HEK293 (cell line): ENCODE measurements at regions not wholly inside any gene's neighbourhood (a gene's known extent, or its start where the extent isn't known, plus 50 kb on each side); places are given as distances from the start of the nearest gene placed in this dataset.

Source experiments
- CTCF ChIA-PET: fragments of 350-600 bp; formaldehyde crosslinking; extraction: SDS; loops from one replicate; lab custom pipeline; 2021; ENCODE audit warnings: antibody characterized with exemption; lab: Yijun Ruan, JAX
- POLR2A ChIA-PET: fragments of 300-600 bp; formaldehyde crosslinking; extraction: SDS; loops from one replicate; lab custom pipeline; 2020; ENCODE audit warnings: antibody characterized with exemption, inconsistent platforms; lab: Yijun Ruan, JAX
- H3K27ac ChIP-seq: fragments of 200-500 bp; sonication (Bioruptor generic); 2 replicates; pipeline ENCODE4 v1.5.1; 2014; ENCODE audit warnings: low read depth, low read length, control low read depth, inconsistent platforms; ENCODE audit errors: extremely low read depth
- H3K36me3 ChIP-seq, 2 experiments: fragments of 200-500 bp in 1 of 2; sonication (Bioruptor generic) in 1 of 2; 1 replicate in 1 of 2; 2 replicates in 1 of 2; pipeline ENCODE4 v1.5.1; 2014 to 2017; ENCODE audit warnings: inconsistent platforms in 2 of 2, low read length in 2 of 2; ENCODE audit not compliant: control insufficient read depth in 2 of 2, insufficient read depth in 1 of 2
- H3K4me1 ChIP-seq: fragments of 200-500 bp; sonication (Bioruptor generic); 2 replicates; pipeline ENCODE4 v1.5.1; 2014; ENCODE audit warnings: mild to moderate bottlenecking, low read length, inconsistent platforms; ENCODE audit not compliant: control insufficient read depth, insufficient read depth
- H3K4me3 ChIP-seq: 2 replicates; pipeline ENCODE4 v1.5.1; 2011; ENCODE audit warnings: low read depth, mild to moderate bottlenecking, control low read depth, low read length, moderate library complexity
- H3K9me3 ChIP-seq: fragments of 200-500 bp; sonication (Bioruptor generic); 2 replicates; pipeline ENCODE4 v1.5.1; 2014; ENCODE audit warnings: low read depth, low read length, inconsistent platforms; ENCODE audit not compliant: control insufficient read depth, insufficient read depth
- BCL11A ChIP-seq: fragments of 450-650 bp; formaldehyde crosslinking; IDR thresholded peaks from 2 replicates; pipeline ENCODE4 v1.5.1; 2016; ENCODE audit warnings: low read depth, missing biosample characterization, missing genetic modification characterization
- BCL11B ChIP-seq: fragments of 450-650 bp; formaldehyde crosslinking; IDR thresholded peaks from 2 replicates; pipeline ENCODE4 v1.5.1; 2016; ENCODE audit warnings: low read depth, missing biosample characterization, missing genetic modification characterization
- GLI2 ChIP-seq: fragments of 450-650 bp; formaldehyde crosslinking; IDR thresholded peaks from 2 replicates; pipeline ENCODE4; 2017; ENCODE audit warnings: missing biosample characterization, missing genetic modification characterization, low read depth, borderline replicate concordance
- GLIS1 ChIP-seq: fragments of 450-650 bp; formaldehyde crosslinking; IDR thresholded peaks from 2 replicates; pipeline ENCODE4 v1.5.1; 2016; ENCODE audit warnings: missing biosample characterization, missing genetic modification characterization
- HOXC10 ChIP-seq: sonication (generic); formaldehyde crosslinking; IDR thresholded peaks from 2 replicates; pipeline ENCODE4 v1.8.1; 2023; ENCODE audit warnings: mild to moderate bottlenecking, missing genetic modification reagents
- KLF8 ChIP-seq: fragments of 450-650 bp; formaldehyde crosslinking; IDR thresholded peaks from 2 replicates; pipeline ENCODE4 v1.5.1; 2016; ENCODE audit warnings: missing biosample characterization, missing genetic modification characterization
- RBAK ChIP-seq: fragments of 450-650 bp; formaldehyde crosslinking; IDR thresholded peaks from 2 replicates; pipeline ENCODE4 v1.5.1; 2016; ENCODE audit warnings: missing biosample characterization, missing genetic modification characterization
- SCRT1 ChIP-seq: fragments of 450-650 bp; formaldehyde crosslinking; IDR thresholded peaks from 2 replicates; pipeline ENCODE4 v1.5.1; 2016; ENCODE audit warnings: missing biosample characterization, missing genetic modification characterization, borderline replicate concordance
- SETDB1 ChIP-seq: IDR thresholded peaks from one replicate; pipeline ENCODE4 v1.6.1; 2017; ENCODE audit warnings: mild to moderate bottlenecking, low read length, moderate library complexity, mixed read lengths; ENCODE audit not compliant: insufficient read length
- SP7 ChIP-seq: fragments of 450-650 bp; formaldehyde crosslinking; IDR thresholded peaks from 2 replicates; pipeline ENCODE4 v1.5.1; 2016; ENCODE audit warnings: missing biosample characterization, missing genetic modification characterization
- TRIM28 ChIP-seq: IDR thresholded peaks from 2 replicates; pipeline ENCODE4 v1.6.1; 2011; ENCODE audit warnings: low read length, control low read depth, borderline replicate concordance
- YY2 ChIP-seq: fragments of 450-650 bp; formaldehyde crosslinking; IDR thresholded peaks from 2 replicates; pipeline ENCODE4 v1.5.1; 2016; ENCODE audit warnings: missing biosample characterization, missing genetic modification characterization
- ZBTB17 ChIP-seq: fragments of 450-650 bp; formaldehyde crosslinking; IDR thresholded peaks from 2 replicates; pipeline ENCODE4 v1.5.1; 2016; ENCODE audit warnings: missing biosample characterization, missing genetic modification characterization
- ZNF112 ChIP-seq: fragments of 450-650 bp; formaldehyde crosslinking; IDR thresholded peaks from 2 replicates; pipeline ENCODE4 v1.5.0; 2017; ENCODE audit warnings: missing biosample characterization, missing genetic modification characterization
- ZNF140 ChIP-seq: fragments of 450-650 bp; formaldehyde crosslinking; IDR thresholded peaks from 2 replicates; pipeline ENCODE4 v1.5.1; 2016; ENCODE audit warnings: missing biosample characterization, missing genetic modification characterization
- ZNF146 ChIP-seq: fragments of 450-650 bp; formaldehyde crosslinking; IDR thresholded peaks from 2 replicates; pipeline ENCODE4 v1.5.1; 2016; ENCODE audit warnings: missing biosample characterization, missing genetic modification characterization
- ZNF16 ChIP-seq: fragments of 450-650 bp; formaldehyde crosslinking; IDR thresholded peaks from 2 replicates; pipeline ENCODE4 v1.5.1; 2016; ENCODE audit warnings: low read depth, missing biosample characterization, missing genetic modification characterization
- ZNF174 ChIP-seq: fragments of 450-650 bp; formaldehyde crosslinking; IDR thresholded peaks from 2 replicates; pipeline ENCODE4 v1.5.0; 2017; ENCODE audit warnings: missing biosample characterization, mild to moderate bottlenecking, missing genetic modification characterization
- ZNF175 ChIP-seq: fragments of 450-650 bp; formaldehyde crosslinking; IDR thresholded peaks from 2 replicates; pipeline ENCODE4 v1.5.1; 2016; ENCODE audit warnings: missing biosample characterization, missing genetic modification characterization
- ZNF274 ChIP-seq, 2 experiments: fragments of 200-500 bp in 1 of 2; fragments of 450-650 bp in 1 of 2; sonication (Bioruptor generic) in 1 of 2; formaldehyde crosslinking in 1 of 2; IDR thresholded peaks; 2 replicates each; pipeline versions ENCODE4 v1.5.1 to v1.6.1; 2014 to 2016; ENCODE audit warnings: borderline replicate concordance in 1 of 2, inconsistent platforms in 1 of 2, low read length in 1 of 2, missing biosample characterization in 1 of 2, missing genetic modification characterization in 1 of 2
- ZNF311 ChIP-seq: fragments of 450-650 bp; formaldehyde crosslinking; IDR thresholded peaks from 2 replicates; pipeline ENCODE4 v1.5.1; 2017; ENCODE audit warnings: missing biosample characterization, missing genetic modification characterization, borderline replicate concordance
- ZNF350 ChIP-seq: fragments of 450-650 bp; formaldehyde crosslinking; IDR thresholded peaks from 2 replicates; pipeline ENCODE4 v1.5.0; 2017; ENCODE audit warnings: missing biosample characterization, mild to moderate bottlenecking, missing genetic modification characterization
- ZNF366 ChIP-seq: fragments of 450-650 bp; formaldehyde crosslinking; conservative IDR thresholded peaks from 2 replicates; pipeline ENCODE4 v1.5.1; 2016; ENCODE audit warnings: missing biosample characterization, missing genetic modification characterization
- ZNF510 ChIP-seq: fragments of 450-650 bp; formaldehyde crosslinking; IDR thresholded peaks from 2 replicates; pipeline ENCODE4 v1.5.1; 2018; ENCODE audit warnings: mild to moderate bottlenecking, missing genetic modification characterization, missing biosample characterization; ENCODE audit not compliant: insufficient replicate concordance
- ZNF544 ChIP-seq: fragments of 450-650 bp; formaldehyde crosslinking; IDR thresholded peaks from 2 replicates; pipeline ENCODE4 v1.5.0; 2017; ENCODE audit warnings: missing biosample characterization, missing genetic modification characterization
- ZNF548 ChIP-seq: fragments of 450-650 bp; formaldehyde crosslinking; IDR thresholded peaks from 2 replicates; pipeline ENCODE4 v1.5.1; 2016; ENCODE audit warnings: missing biosample characterization, missing genetic modification characterization
- ZNF561 ChIP-seq: fragments of 450-650 bp; IDR thresholded peaks from 2 replicates; pipeline ENCODE4 v1.5.1; 2018; ENCODE audit warnings: missing biosample characterization, missing genetic modification characterization, borderline replicate concordance
- ZNF626 ChIP-seq: fragments of 450-650 bp; sonication (Bioruptor Pico); formaldehyde crosslinking; IDR thresholded peaks from 2 replicates; pipeline ENCODE4 v1.5.1; 2018; ENCODE audit warnings: missing biosample characterization, missing genetic modification characterization, inconsistent platforms
- ZNF658 ChIP-seq: fragments of 450-650 bp; formaldehyde crosslinking; IDR thresholded peaks from 2 replicates; pipeline ENCODE4; 2016; ENCODE audit warnings: missing biosample characterization, missing genetic modification characterization
- ZNF670 ChIP-seq: fragments of 450-650 bp; formaldehyde crosslinking; IDR thresholded peaks from 2 replicates; pipeline ENCODE4 v1.5.1; 2016; ENCODE audit warnings: missing biosample characterization, missing genetic modification characterization, low read depth
- ZNF677 ChIP-seq: fragments of 450-650 bp; IDR thresholded peaks from 2 replicates; pipeline ENCODE4 v1.5.0; 2018; ENCODE audit warnings: missing biosample characterization, mild to moderate bottlenecking, missing genetic modification characterization, moderate library complexity
- ZNF704 ChIP-seq: fragments of 450-650 bp; formaldehyde crosslinking; IDR thresholded peaks from 2 replicates; pipeline ENCODE4 v1.5.1; 2016; ENCODE audit warnings: missing biosample characterization, missing genetic modification characterization
- ZNF747 ChIP-seq: fragments of 450-650 bp; formaldehyde crosslinking; IDR thresholded peaks from 2 replicates; pipeline ENCODE4 v1.5.1; 2016; ENCODE audit warnings: missing biosample characterization, missing genetic modification characterization
- ZNF768 ChIP-seq: fragments of 450-650 bp; formaldehyde crosslinking; IDR thresholded peaks from 2 replicates; pipeline ENCODE4 v1.5.1; 2018; ENCODE audit warnings: missing biosample characterization, mild to moderate bottlenecking, missing genetic modification characterization
- ZSCAN30 ChIP-seq: fragments of 450-650 bp; IDR thresholded peaks from 2 replicates; pipeline ENCODE4 v1.5.1; 2018; ENCODE audit warnings: missing biosample characterization, mild to moderate bottlenecking, missing genetic modification characterization, moderate library complexity
- ZSCAN4 ChIP-seq: fragments of 450-650 bp; formaldehyde crosslinking; IDR thresholded peaks from 2 replicates; pipeline ENCODE4 v1.5.1; 2017; ENCODE audit warnings: missing biosample characterization, missing genetic modification characterization

- TF ChIP-seq ZNF704 (tag by site-specific recombination) (no peak), ZNF626 (tag by site-specific recombination) (peak; percentile 84; the same call in 1 of the 2 replicates), ZNF747 (tag by site-specific recombination) (no peak), ZNF175 (tag by site-specific recombination) (no peak), BCL11A (tag by site-specific recombination) (no peak), ZNF677 (no peak), ZNF112 (no peak), ZNF658 (no peak), YY2 (tag by site-specific recombination) (no peak), SP7 (tag by site-specific recombination) (no peak), ZNF561 (tag by site-specific recombination) (no peak), GLIS1 (tag by site-specific recombination) (no peak), ZNF670 (no peak), ZSCAN4 (tag by site-specific recombination) (no peak), SETDB1 (peak; percentile 89), TRIM28 (peak; percentile 82), ZNF311 (tag by site-specific recombination) (no peak)
Measured at GRCh38 chr19:31863122-31863521, 482.3 kb upstream of the ZNF507 start (continued).

- TF ChIP-seq ZBTB17 (tag by site-specific recombination) = peak; percentile 92
- no peak for TF ChIP-seq ZNF548 (tag by site-specific recombination)
- TF ChIP-seq ZNF366 (tag by site-specific recombination) = peak; percentile 96
- CTCF ChIA-PET = interaction anchor here (0.6 kb wide), 1 partner anchor 176 kb away, joined by 3 read pairs; no protein-coding TSS in a partner anchor
Measured at GRCh38 chr19:31874313-31874712, 471.1 kb upstream of the ZNF507 start.

GRCh38 chr19:31875591-31875990, 469.8 kb upstream of the ZNF507 start:
- H3K9me3 ChIP-seq = no peaks in the 10 kb centered on the region; the same call in none of the 2 replicates
- no peaks in the 10 kb centered on the region for H3K4me1 ChIP-seq
- no peak overlapping the region for H3K27ac ChIP-seq
- no peak for TF ChIP-seq ZNF768 (tag by site-specific recombination)
- TF ChIP-seq ZNF544 (tag by site-specific recombination) = no peak
- TF ChIP-seq RBAK (tag by site-specific recombination) = no peak
- no peak for TF ChIP-seq ZNF174 (tag by site-specific recombination)
- no peak for TF ChIP-seq BCL11B (tag by site-specific recombination)
- no peak for TF ChIP-seq ZNF146
- no peak for TF ChIP-seq ZSCAN30 (tag by site-specific recombination)
- no peak for TF ChIP-seq ZNF274 (IDR thresholded peaks at IDR 0.05; ENCODE audit: low read length)
- TF ChIP-seq ZNF274 (tag by site-specific recombination; IDR thresholded peaks at IDR 0.05; ENCODE audit: borderline replicate concordance) = no peak
- no peak for TF ChIP-seq ZNF510 (tag by site-specific recombination)
- TF ChIP-seq ZNF140 (tag by site-specific recombination) = no peak
- no peak for TF ChIP-seq KLF8 (tag by site-specific recombination)
- no peak for TF ChIP-seq ZNF16 (tag by site-specific recombination)
- no peak for TF ChIP-seq ZNF350
- no peak for TF ChIP-seq ZNF626 (tag by site-specific recombination)
- TF ChIP-seq SCRT1 (tag by site-specific recombination) = no peak
- TF ChIP-seq HOXC10 (CRISPR knock-in tag) = no peak
- no peak for TF ChIP-seq GLI2 (tag by site-specific recombination)
- TF ChIP-seq YY2 (tag by site-specific recombination) = no peak
- CTCF ChIA-PET = interaction anchor here (0.7 kb wide), 1 partner anchor 331 kb away, joined by 3 read pairs; no protein-coding TSS in a partner anchor
- no peak overlapping the region for H3K4me3 ChIP-seq
- H3K36me3 ChIP-seq = no peaks in the 10 kb centered on the region; a peak in 2 of 3 replicates
- POLR2A ChIA-PET = no interaction called here

More at GRCh38 chr19:31874313-31874712, 471.1 kb upstream of the ZNF507 start:
- Histone ChIP-seq H3K9me3 (peaks cover under 1% of the 10 kb centered on the region), H3K4me3 (no peak overlapping the region), H3K4me1 (no peaks in the 10 kb centered on the region), H3K36me3 (no peaks in the 10 kb centered on the region; a peak in 2 of 3 replicates), H3K27ac (no peak overlapping the region)
- POLR2A ChIA-PET = no interaction called here
